ENCODE measurements at regions not wholly inside any gene's neighbourhood (a gene's known extent, or its start where the extent isn't known, plus 50 kb on each side); places are given as distances from the start of the nearest gene placed in this dataset.

- TF ChIP-seq STAT6 (CRISPR knock-in tag; conservative IDR thresholded peaks at IDR 0.05; ENCODE audit: low read depth) (no peak), CTCF (IDR thresholded peaks at IDR 0.05) (no peak), NR2C2 (CRISPR knock-in tag; IDR thresholded peaks at IDR 0.05) (no peak), CREM (CRISPR knock-in tag; IDR thresholded peaks at IDR 0.05) (no peak)
These were observed 254.8 kb upstream of the SULF2 start for GRCh38 chr20:48040051-48040450.
